ENCODE measurements at regions not wholly inside any gene's neighbourhood (a gene's known extent, or its start where the extent isn't known, plus 50 kb on each side); places are given as distances from the start of the nearest gene placed in this dataset.
"Not testable (repeated sequence)": the region's sequence is repeated elsewhere in the genome, so short reads cannot be mapped to it uniquely, and the experiment has no call there.

- no peak for DNase-seq (ENCODE audit: low spot score)
- intact Hi-C loops (cut with DNase I): loop anchor here (10.0 kb wide), 2 partner anchors 333 to 1117 kb away; partner anchors contain the start of gene ZNF184
Measured at GRCh38 chr6:27141529-27142015, 105.9 kb upstream of the PRSS16 start.

- not testable (repeated sequence) for DNase-seq (ENCODE audit: low spot score)
- intact Hi-C loops (cut with DNase I): loop anchor here (10.0 kb wide), 2 partner anchors 332 to 1118 kb away; partner anchors contain the start of gene ZNF184
Measured at GRCh38 chr6:27143020-27143388, 104.5 kb upstream of the PRSS16 start.

GRCh38 chr6:27143474-27144026 is 104.0 kb upstream of the PRSS16 start:
- DNase-seq (ENCODE audit: low spot score): no peak

GRCh38 chr6:27144740-27145079 is 102.8 kb upstream of the PRSS16 start:
- no peak for DNase-seq (ENCODE audit: low spot score)
- intact Hi-C loops (cut with DNase I): loop anchor here (10.0 kb wide), 2 partner anchors 330 to 1120 kb away; partner anchors contain the start of gene ZNF184

More at GRCh38 chr6:27143474-27144026, 104.0 kb upstream of the PRSS16 start:
- intact Hi-C loops (cut with DNase I): loop anchor here (10.0 kb wide), 2 partner anchors 331 to 1119 kb away; partner anchors contain the start of gene ZNF184

- intact Hi-C loops (cut with DNase I): loop anchor here (10.0 kb wide), 2 partner anchors 329 to 1121 kb away; partner anchors contain the start of gene ZNF184
- peak; percentile 87 for DNase-seq (ENCODE audit: low spot score)
Measured at GRCh38 chr6:27145731-27146455, 101.6 kb upstream of the PRSS16 start.

GRCh38 chr6:27146456-27146705 is 101.1 kb upstream of the PRSS16 start:
- intact Hi-C loops (cut with DNase I): loop anchor here (10.0 kb wide), 2 partner anchors 328 to 1122 kb away; partner anchors contain the start of gene ZNF184
- not testable (repeated sequence) for DNase-seq (ENCODE audit: low spot score)

- peak; percentile 88 for DNase-seq (ENCODE audit: low spot score)
- intact Hi-C loops (cut with DNase I): loop anchor here (10.0 kb wide), 2 partner anchors 328 to 1122 kb away; partner anchors contain the start of gene ZNF184
Measured at GRCh38 chr6:27146706-27147505, 100.6 kb upstream of the PRSS16 start.

GRCh38 chr6:27148404-27148795 is 99.1 kb upstream of the PRSS16 start:
- intact Hi-C loops (cut with DNase I): loop anchor here (10.0 kb wide), 2 partner anchors 326 to 1124 kb away; partner anchors contain the start of gene ZNF184
- no peak for DNase-seq (ENCODE audit: low spot score)

- DNase-seq (ENCODE audit: low spot score): no peak
- intact Hi-C loops (cut with DNase I): loop anchor here (10.0 kb wide), 2 partner anchors 326 to 1124 kb away; partner anchors contain the start of gene ZNF184
Measured at GRCh38 chr6:27149150-27149549, 98.4 kb upstream of the PRSS16 start.

- intact Hi-C loops (cut with DNase I): no loop called here
- DNase-seq (ENCODE audit: low spot score): no peak
Measured at GRCh38 chr6:27154696-27155095, 92.8 kb upstream of the PRSS16 start.

- intact Hi-C loops (cut with DNase I): no loop called here
- DNase-seq (ENCODE audit: low spot score): no peak
Measured at GRCh38 chr6:27156874-27157458, 90.5 kb upstream of the PRSS16 start.

GRCh38 chr6:27157459-27158315 is 89.8 kb upstream of the PRSS16 start:
- DNase-seq (ENCODE audit: low spot score): no peak
- intact Hi-C loops (cut with DNase I): no loop called here

- intact Hi-C loops (cut with DNase I): no loop called here
- DNase-seq (ENCODE audit: low spot score): no peak
Measured at GRCh38 chr6:27158316-27158643, 89.2 kb upstream of the PRSS16 start.

GRCh38 chr6:27159725-27160124 is 87.8 kb upstream of the PRSS16 start:
- DNase-seq (ENCODE audit: low spot score): no peak
- intact Hi-C loops (cut with DNase I): loop anchor here (5.0 kb wide), 2 partner anchors 638 to 738 kb away; no protein-coding TSS in a partner anchor

- intact Hi-C loops (cut with DNase I): loop anchor here (5.0 kb wide), 2 partner anchors 636 to 736 kb away; no protein-coding TSS in a partner anchor
Measured at GRCh38 chr6:27161115-27161514, 86.4 kb upstream of the PRSS16 start.

GRCh38 chr6:27161603-27161945 is 85.9 kb upstream of the PRSS16 start:
- no peak for DNase-seq (ENCODE audit: low spot score)
- intact Hi-C loops (cut with DNase I): loop anchor here (5.0 kb wide), 2 partner anchors 636 to 736 kb away; no protein-coding TSS in a partner anchor

More at GRCh38 chr6:27161115-27161514, 86.4 kb upstream of the PRSS16 start:
- DNase-seq (ENCODE audit: low spot score): no peak

GRCh38 chr6:27161946-27162603 is 85.4 kb upstream of the PRSS16 start:
- intact Hi-C loops (cut with DNase I): loop anchor here (5.0 kb wide), 2 partner anchors 635 to 735 kb away; no protein-coding TSS in a partner anchor
- DNase-seq (ENCODE audit: low spot score): no peak

- DNase-seq (ENCODE audit: low spot score): no peak
- intact Hi-C loops (cut with DNase I): loop anchor here (5.0 kb wide), 2 partner anchors 633 to 733 kb away; no protein-coding TSS in a partner anchor
Measured at GRCh38 chr6:27163834-27164233, 83.7 kb upstream of the PRSS16 start.
